PC-9 (cell line): ENCODE measurements at regions not wholly inside any gene's neighbourhood (a gene's known extent, or its start where the extent isn't known, plus 50 kb on each side); places are given as distances from the start of the nearest gene placed in this dataset.

Experiments used
- BruUV-seq: library from RNA; stranded (reverse); fragments of 400-500 nt; replicated peaks from 2 replicates; lab custom pipeline; 2021; lab: Mats Ljungman, UMichigan
- CTCF ChIA-PET: fragments of 300-600 bp; sonication (Branson Sonifier 250); formaldehyde crosslinking; loops from one replicate; lab custom pipeline; 2022; ENCODE audit warnings: antibody characterized with exemption; lab: Charles Lee
- POLR2A ChIA-PET: fragments of 300-600 bp; sonication (Branson Sonifier 250); formaldehyde crosslinking; loops from one replicate; lab custom pipeline; 2022; ENCODE audit warnings: antibody characterized with exemption; ENCODE audit not compliant: unreplicated experiment; lab: Charles Lee
- DNase-seq, 2 experiments: peaks; one replicate each; pipeline versions ENCODE4 v3.0.0 to v3.0.0-alpha.2; 2015 to 2022; ENCODE audit warnings: mixed read lengths in 1 of 2
- H2AFZ ChIP-seq: fragments of 200-600 bp; sonication (generic); 2 replicates; pipeline ENCODE4 v1.8.1; 2017; ENCODE audit warnings: antibody characterized with exemption
- H3F3A ChIP-seq: fragments of 200-600 bp; sonication (generic); 2 replicates; pipeline ENCODE4 v1.8.1; 2017; ENCODE audit warnings: antibody characterized with exemption, mild to moderate bottlenecking, low read depth; ENCODE audit not compliant: insufficient read depth
- H3K27ac ChIP-seq: fragments of 200-600 bp; sonication (generic); 2 replicates; pipeline ENCODE4 v1.6.1; 2016; ENCODE audit warnings: mixed run types
- H3K27me3 ChIP-seq: fragments of 200-600 bp; sonication (generic); 2 replicates; pipeline ENCODE4 v1.6.1; 2016; ENCODE audit warnings: low read depth, mixed run types; ENCODE audit not compliant: insufficient read depth
- H3K36me3 ChIP-seq: fragments of 200-600 bp; sonication (generic); 2 replicates; pipeline ENCODE4 v1.6.1; 2016; ENCODE audit warnings: low read depth, mixed run types
- H3K4me1 ChIP-seq: fragments of 200-600 bp; sonication (generic); replicated peaks from 2 replicates; pipeline ENCODE4 v1.6.1; 2016; ENCODE audit warnings: mixed run types; ENCODE audit not compliant: insufficient read depth
- H3K4me2 ChIP-seq: fragments of 200-600 bp; sonication (generic); 2 replicates; pipeline ENCODE4 v1.6.1; 2017; ENCODE audit warnings: mixed run types
- H3K4me3 ChIP-seq: fragments of 200-600 bp; sonication (generic); 2 replicates; pipeline ENCODE4 v1.6.1; 2016; ENCODE audit warnings: mixed run types
- H3K79me2 ChIP-seq: fragments of 200-600 bp; sonication (generic); 2 replicates; pipeline ENCODE4 v1.6.1; 2017; ENCODE audit warnings: low read depth, mixed run types
- H3K9me2 ChIP-seq: fragments of 200-600 bp; sonication (generic); 2 replicates; pipeline ENCODE4 v1.8.1; 2017; ENCODE audit warnings: mild to moderate bottlenecking; ENCODE audit not compliant: insufficient read depth
- H3K9me3 ChIP-seq: fragments of 200-600 bp; sonication (generic); 2 replicates; pipeline ENCODE4 v1.8.1; 2016; ENCODE audit warnings: low read depth; ENCODE audit not compliant: insufficient read depth
- H4K20me1 ChIP-seq: fragments of 200-600 bp; sonication (generic); 2 replicates; pipeline ENCODE4 v1.8.1; 2017; ENCODE audit not compliant: insufficient read depth
- CTCF ChIP-seq: fragments of 200-600 bp; sonication (generic); conservative IDR thresholded peaks from 2 replicates; pipeline ENCODE4 v1.6.1; 2017; ENCODE audit warnings: mixed run types, antibody characterized with exemption, mild to moderate bottlenecking, moderate library complexity
- EZH2 ChIP-seq: fragments of 200-600 bp; sonication (generic); IDR thresholded peaks from 2 replicates; pipeline ENCODE4 v1.8.0; 2017; ENCODE audit warnings: antibody characterized with exemption, low read depth
- intact Hi-C: fragments of 100-400 bp; cut with micrococcal nuclease; formaldehyde crosslinking; loops from one replicate; pipeline ENCODE4 v1.10.0; 2022; ENCODE audit not compliant: unreplicated experiment

- no peak overlapping the region for H2AFZ ChIP-seq
- H4K20me1 ChIP-seq: no peaks in the 10 kb centered on the region
- no peaks in the 10 kb centered on the region for H3K79me2 ChIP-seq
- no peak overlapping the region for H3K4me3 ChIP-seq
- no peaks in the 10 kb centered on the region for H3F3A ChIP-seq
- no peaks in the 10 kb centered on the region for H3K27me3 ChIP-seq
- no TSS peak for BruUV-seq
- no peaks in the 10 kb centered on the region for H3K36me3 ChIP-seq
- H3K9me2 ChIP-seq: no peaks in the 10 kb centered on the region; the same call in 1 of the 2 replicates
- no peak overlapping the region for H3K27ac ChIP-seq
- intact Hi-C loops: no loop called here
- no peak for TF ChIP-seq EZH2
- no peak for DNase-seq
- ChIA-PET POLR2A (no interaction called here), CTCF (no interaction called here)
- H3K9me3 ChIP-seq: peaks cover 4% of the 10 kb centered on the region; the same call in 1 of the 2 replicates
- H3K4me1 ChIP-seq: no peaks in the 10 kb centered on the region
- H3K4me2 ChIP-seq: no peak overlapping the region
Observed at GRCh38 chr2:184186436-184186835, 411.9 kb upstream of the ZNF804A start.

- H3K27me3 ChIP-seq: no peaks in the 10 kb centered on the region
Observed at GRCh38 chr2:184187421-184187971, 410.8 kb upstream of the ZNF804A start.

GRCh38 chr2:184190725-184191124, 407.6 kb upstream of the ZNF804A start:
- ChIA-PET POLR2A (interaction anchor here (0.7 kb wide), 2 partner anchors 920 to 948 kb away, joined by 4 to 5 read pairs; no protein-coding TSS in a partner anchor), CTCF (no interaction called here)
- no peak overlapping the region for H3K27ac ChIP-seq
- no peaks in the 10 kb centered on the region for H3F3A ChIP-seq
- no peaks in the 10 kb centered on the region for H3K27me3 ChIP-seq
- BruUV-seq: no TSS peak
- no peaks in the 10 kb centered on the region for H4K20me1 ChIP-seq
- intact Hi-C loops: loop anchor here (10.0 kb wide), 1 partner anchor 314 kb away; no protein-coding TSS in a partner anchor
- no peaks in the 10 kb centered on the region; the same call in 1 of the 2 replicates for H3K9me3 ChIP-seq
- TF ChIP-seq CTCF (no peak), EZH2 (no peak)
- no peak overlapping the region for H3K4me3 ChIP-seq
- no peaks in the 10 kb centered on the region for H3K36me3 ChIP-seq
- H3K4me2 ChIP-seq: no peak overlapping the region
- H2AFZ ChIP-seq: 0 out of 2 replicates have a peak overlapping the region, but pooled peaks have one; percentile 34
- H3K4me1 ChIP-seq: no peaks in the 10 kb centered on the region
- H3K9me2 ChIP-seq: no peaks in the 10 kb centered on the region
- no peak for DNase-seq
- no peaks in the 10 kb centered on the region for H3K79me2 ChIP-seq

More at GRCh38 chr2:184187421-184187971, 410.8 kb upstream of the ZNF804A start:
- no peak overlapping the region for H3K4me3 ChIP-seq
- BruUV-seq: no TSS peak
- no peak overlapping the region for H2AFZ ChIP-seq
- no peak for TF ChIP-seq CTCF
- TF ChIP-seq EZH2: no peak
- POLR2A ChIA-PET: no interaction called here
- H3K27ac ChIP-seq: no peak overlapping the region
- no peaks in the 10 kb centered on the region for H4K20me1 ChIP-seq
- no peaks in the 10 kb centered on the region for H3K9me3 ChIP-seq
- CTCF ChIA-PET: no interaction called here
- no peak for DNase-seq
- H3K4me1 ChIP-seq: no peaks in the 10 kb centered on the region
- H3K36me3 ChIP-seq: no peaks in the 10 kb centered on the region
- intact Hi-C loops: no loop called here
- H3K79me2 ChIP-seq: no peaks in the 10 kb centered on the region
- no peaks in the 10 kb centered on the region for H3K9me2 ChIP-seq
- H3K4me2 ChIP-seq: no peak overlapping the region
- H3F3A ChIP-seq: no peaks in the 10 kb centered on the region
